ENCODE measurements at regions not wholly inside any gene's neighbourhood (a gene's known extent, or its start where the extent isn't known, plus 50 kb on each side); places are given as distances from the start of the nearest gene placed in this dataset.
"Not testable (repeated sequence)": the region's sequence is repeated elsewhere in the genome, so short reads cannot be mapped to it uniquely, and the experiment has no call there.

GRCh38 chr2:111401270-111402140 lies 280.8 kb downstream of the BCL2L11 start:
- not testable (repeated sequence) for DNase-seq (ENCODE audit: extremely low read depth, low read depth); H3K4me3 ChIP-seq (replicated peaks; ENCODE audit: low read depth, low read length)

- not testable (repeated sequence) for H3K4me3 ChIP-seq (replicated peaks; ENCODE audit: low read depth, low read length); DNase-seq (ENCODE audit: extremely low read depth, low read depth)
These were observed 281.7 kb downstream of the BCL2L11 start for GRCh38 chr2:111402450-111402849.

GRCh38 chr2:111403287-111403686 lies 282.6 kb downstream of the BCL2L11 start:
- not testable (repeated sequence) for H3K4me3 ChIP-seq (replicated peaks; ENCODE audit: low read depth, low read length); DNase-seq (ENCODE audit: extremely low read depth, low read depth)

GRCh38 chr2:111406616-111407015 lies 285.9 kb downstream of the BCL2L11 start:
- not testable (repeated sequence) for H3K4me3 ChIP-seq (replicated peaks; ENCODE audit: low read depth, low read length); DNase-seq (ENCODE audit: extremely low read depth, low read depth)

- not testable (repeated sequence) for DNase-seq (ENCODE audit: extremely low read depth, low read depth); H3K4me3 ChIP-seq (replicated peaks; ENCODE audit: low read depth, low read length)
These were observed 287.0 kb downstream of the BCL2L11 start for GRCh38 chr2:111407632-111408194.

- DNase-seq (ENCODE audit: extremely low read depth, low read depth); H3K4me3 ChIP-seq (replicated peaks; ENCODE audit: low read depth, low read length): not testable (repeated sequence)
These were observed 290.2 kb downstream of the BCL2L11 start for GRCh38 chr2:111410868-111411406.

GRCh38 chr2:111411867-111412681 lies 291.4 kb downstream of the BCL2L11 start:
- H3K4me3 ChIP-seq (replicated peaks; ENCODE audit: low read depth, low read length); DNase-seq (ENCODE audit: extremely low read depth, low read depth): not testable (repeated sequence)

- H3K4me3 ChIP-seq (replicated peaks; ENCODE audit: low read depth, low read length); DNase-seq (ENCODE audit: extremely low read depth, low read depth): not testable (repeated sequence)
These were observed 292.3 kb downstream of the BCL2L11 start for GRCh38 chr2:111412841-111413650.

GRCh38 chr2:111413950-111414349 lies 293.2 kb downstream of the BCL2L11 start:
- DNase-seq (ENCODE audit: extremely low read depth, low read depth); H3K4me3 ChIP-seq (replicated peaks; ENCODE audit: low read depth, low read length): not testable (repeated sequence)

- DNase-seq (ENCODE audit: extremely low read depth, low read depth): peak; percentile 53
- H3K4me3 ChIP-seq (replicated peaks; ENCODE audit: low read depth, low read length): not testable (repeated sequence)
These were observed 295.3 kb downstream of the BCL2L11 start for GRCh38 chr2:111415765-111416743.

GRCh38 chr2:111417026-111417425 lies 296.3 kb downstream of the BCL2L11 start:
- H3K4me3 ChIP-seq (replicated peaks; ENCODE audit: low read depth, low read length); DNase-seq (ENCODE audit: extremely low read depth, low read depth): not testable (repeated sequence)

- not testable (repeated sequence) for H3K4me3 ChIP-seq (replicated peaks; ENCODE audit: low read depth, low read length)
- peak; percentile 3 for DNase-seq (ENCODE audit: extremely low read depth, low read depth)
These were observed 297.6 kb downstream of the BCL2L11 start for GRCh38 chr2:111418091-111418875.

GRCh38 chr2:111420074-111420473 lies 299.4 kb downstream of the BCL2L11 start:
- not testable (repeated sequence) for H3K4me3 ChIP-seq (replicated peaks; ENCODE audit: low read depth, low read length); DNase-seq (ENCODE audit: extremely low read depth, low read depth)

GRCh38 chr2:111420835-111421234 lies 300.1 kb downstream of the BCL2L11 start:
- not testable (repeated sequence) for DNase-seq (ENCODE audit: extremely low read depth, low read depth); H3K4me3 ChIP-seq (replicated peaks; ENCODE audit: low read depth, low read length)

GRCh38 chr2:111421949-111422348 lies 301.2 kb downstream of the BCL2L11 start:
- not testable (repeated sequence) for H3K4me3 ChIP-seq (replicated peaks; ENCODE audit: low read depth, low read length); DNase-seq (ENCODE audit: extremely low read depth, low read depth)

- DNase-seq (ENCODE audit: extremely low read depth, low read depth); H3K4me3 ChIP-seq (replicated peaks; ENCODE audit: low read depth, low read length): not testable (repeated sequence)
These were observed 301.8 kb downstream of the BCL2L11 start for GRCh38 chr2:111422562-111422961.
